GM13976 (cell line): ENCODE measurements at regions not wholly inside any gene's neighbourhood (a gene's known extent, or its start where the extent isn't known, plus 50 kb on each side); places are given as distances from the start of the nearest gene placed in this dataset.

Experiments used
- DNase-seq: peaks from one replicate; pipeline ENCODE4 v3.0.0; 2012; ENCODE audit warnings: low spot score
- in situ Hi-C: fragments of 300-500 bp; cut with MboI; formaldehyde crosslinking; loops from one replicate; pipeline ENCODE4 v1.12.0; 2022; ENCODE audit warnings: low sequenced_read_pairs, mixed read lengths, inconsistent platforms; ENCODE audit not compliant: unreplicated experiment
- TF ChIP-seq, protein P1 (sequence below): IDR thresholded peaks from 2 replicates; pipeline ENCODE4 v1.5.1; 2012; ENCODE audit warnings: borderline replicate concordance, mild to moderate bottlenecking; ENCODE audit not compliant: insufficient read depth; ENCODE audit errors: extremely low read depth, missing control alignments, control extremely low read depth

- no peak for DNase-seq
- TF ChIP-seq, protein P1, sequence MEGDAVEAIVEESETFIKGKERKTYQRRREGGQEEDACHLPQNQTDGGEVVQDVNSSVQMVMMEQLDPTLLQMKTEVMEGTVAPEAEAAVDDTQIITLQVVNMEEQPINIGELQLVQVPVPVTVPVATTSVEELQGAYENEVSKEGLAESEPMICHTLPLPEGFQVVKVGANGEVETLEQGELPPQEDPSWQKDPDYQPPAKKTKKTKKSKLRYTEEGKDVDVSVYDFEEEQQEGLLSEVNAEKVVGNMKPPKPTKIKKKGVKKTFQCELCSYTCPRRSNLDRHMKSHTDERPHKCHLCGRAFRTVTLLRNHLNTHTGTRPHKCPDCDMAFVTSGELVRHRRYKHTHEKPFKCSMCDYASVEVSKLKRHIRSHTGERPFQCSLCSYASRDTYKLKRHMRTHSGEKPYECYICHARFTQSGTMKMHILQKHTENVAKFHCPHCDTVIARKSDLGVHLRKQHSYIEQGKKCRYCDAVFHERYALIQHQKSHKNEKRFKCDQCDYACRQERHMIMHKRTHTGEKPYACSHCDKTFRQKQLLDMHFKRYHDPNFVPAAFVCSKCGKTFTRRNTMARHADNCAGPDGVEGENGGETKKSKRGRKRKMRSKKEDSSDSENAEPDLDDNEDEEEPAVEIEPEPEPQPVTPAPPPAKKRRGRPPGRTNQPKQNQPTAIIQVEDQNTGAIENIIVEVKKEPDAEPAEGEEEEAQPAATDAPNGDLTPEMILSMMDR, result no peak
- in situ Hi-C loops, result no loop called here
Observed at GRCh38 chr2:222120933-222121332, 177.9 kb downstream of the PAX3 start.

DNA sequence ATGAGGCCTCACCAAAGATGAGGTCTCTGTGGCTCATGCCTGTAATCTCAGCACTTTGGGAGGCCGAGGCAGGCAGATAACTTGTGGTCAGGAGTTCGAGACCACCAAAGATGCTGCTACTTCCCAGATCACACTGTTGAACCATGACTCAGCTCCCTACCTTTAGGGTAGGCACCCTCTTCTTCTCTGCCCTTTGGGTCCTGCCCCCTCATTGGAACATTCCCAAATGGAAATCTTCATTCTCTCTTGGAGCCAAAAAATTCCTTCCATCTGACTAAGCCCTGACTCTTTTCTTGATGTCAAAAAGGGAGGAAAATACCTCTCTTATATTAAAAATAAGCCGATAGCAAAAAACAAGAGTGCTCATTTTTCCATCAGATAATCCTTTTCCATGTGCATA lies 183.5 kb downstream of the PAX3 start:
- in situ Hi-C loops, result no loop called here
- TF ChIP-seq, protein P1, result no peak
- DNase-seq, result no peak

GRCh38 chr2:222108957-222109585 lies 189.7 kb downstream of the PAX3 start:
- in situ Hi-C loops, result no loop called here
- TF ChIP-seq, protein P1, result no peak
- no peak for DNase-seq

- TF ChIP-seq, protein P1, result no peak
- in situ Hi-C loops, result no loop called here
- no peak for DNase-seq
Observed at GRCh38 chr2:222108497-222108896, 190.3 kb downstream of the PAX3 start.

GRCh38 chr2:222105046-222105445 lies 193.8 kb downstream of the PAX3 start:
- TF ChIP-seq, protein P1, result no peak
- in situ Hi-C loops, result no loop called here
- DNase-seq, result no peak

GRCh38 chr2:222102575-222103349 lies 196.0 kb downstream of the PAX3 start:
- in situ Hi-C loops, result no loop called here
- TF ChIP-seq, protein P1, result no peak
- no peak for DNase-seq
